ENCODE measurements at regions not wholly inside any gene's neighbourhood (a gene's known extent, or its start where the extent isn't known, plus 50 kb on each side); places are given as distances from the start of the nearest gene placed in this dataset.
"Not testable (repeated sequence)": the region's sequence is repeated elsewhere in the genome, so short reads cannot be mapped to it uniquely, and the experiment has no call there.

DNA sequence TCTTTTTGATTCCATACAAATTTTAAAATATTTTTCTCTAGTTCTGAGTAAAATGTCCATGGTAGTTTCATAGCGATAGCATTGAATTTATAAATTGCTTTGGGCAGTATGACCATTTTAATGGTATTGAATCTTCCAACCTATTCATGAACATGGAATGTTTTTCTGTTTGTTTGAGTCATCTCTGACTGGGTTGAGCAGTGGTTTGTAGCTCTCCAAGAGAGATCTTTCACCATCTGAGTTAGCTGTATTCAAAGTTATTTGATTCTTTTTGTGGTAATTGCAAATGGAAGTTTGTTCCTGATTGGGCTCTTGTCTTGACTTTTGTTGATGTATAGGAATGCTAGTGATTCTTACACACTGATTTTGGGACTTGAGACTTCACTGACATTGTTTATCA lies 136.3 kb upstream of the HSFY2 start:
- Mint-ChIP-seq H3K36me3 (peaks cover 0 to 48% (median 33%) of the 10 kb centered on the region in 3 donors), H3K9me3 (peaks cover 0 to 11% (median 0%) of the 10 kb centered on the region in 9 donors), H3K4me3 (no peak overlapping the region), H3K4me1 (peaks cover 0 to 7% (median 0%) of the 10 kb centered on the region in 4 donors), H3K27me3 (no peaks in the 10 kb centered on the region), H3K27ac (no peak overlapping the region)
- no peak for DNase-seq
- POLR2A ChIA-PET = no interaction called here
- no peak for ATAC-seq

DNA sequence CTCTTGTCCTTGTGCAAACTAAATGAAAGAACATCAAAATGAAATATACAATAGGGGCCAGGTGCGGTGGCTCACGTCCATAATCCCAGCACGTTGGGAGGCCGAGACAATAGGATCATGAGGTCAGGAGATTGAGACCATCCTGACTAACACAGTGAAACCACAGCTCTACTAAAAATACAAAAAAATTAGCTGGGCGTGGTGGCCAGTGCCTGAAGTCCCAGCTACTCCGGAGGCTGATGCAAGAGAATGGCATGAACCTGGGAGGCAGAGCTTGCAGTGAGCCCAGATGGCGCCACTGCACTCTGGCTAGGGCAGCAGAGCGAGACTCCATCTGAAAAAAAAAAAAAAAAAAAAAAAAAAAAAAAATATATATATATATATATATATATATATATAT lies 132.7 kb upstream of the HSFY2 start:
- H3K4me3 Mint-ChIP-seq, DNase-seq, H3K27ac Mint-ChIP-seq, POLR2A ChIA-PET, H3K27me3 Mint-ChIP-seq, ATAC-seq: not testable (repeated sequence)
- peaks cover 0 to 50% (median 33%) of the 10 kb centered on the region in 3 donors for H3K36me3 Mint-ChIP-seq
- H3K9me3 Mint-ChIP-seq = peaks cover 0 to 11% (median 0%) of the 10 kb centered on the region in 9 donors
- H3K4me1 Mint-ChIP-seq = peaks cover 0 to 20% (median 4%) of the 10 kb centered on the region in 4 donors

DNA sequence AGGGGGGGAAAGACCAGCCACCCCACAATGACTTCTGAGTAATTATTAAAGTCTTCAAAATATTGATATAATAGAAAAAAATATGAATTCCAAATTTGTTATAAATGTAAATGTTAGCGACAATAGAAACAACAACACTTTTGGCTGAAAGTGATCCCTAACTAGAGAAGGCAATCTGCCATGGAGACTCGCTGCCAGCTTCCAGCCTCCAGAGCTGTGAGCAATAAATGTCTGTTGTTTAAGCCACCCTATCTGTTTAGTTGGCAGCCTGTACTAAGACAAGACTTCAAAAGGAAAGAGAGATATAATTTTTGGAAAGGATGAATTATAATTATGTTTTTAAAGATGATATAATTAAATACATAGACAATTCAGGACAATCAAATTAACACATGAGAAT lies 130.8 kb upstream of the HSFY2 start:
- H3K36me3 Mint-ChIP-seq = peaks cover 0 to 40% (median 30%) of the 10 kb centered on the region in 3 donors
- no peak for ATAC-seq
- POLR2A ChIA-PET = no interaction called here

GRCh38 chrY:18891994-18892393 lies 118.5 kb upstream of the HSFY2 start:
- Mint-ChIP-seq H3K4me1 (peaks cover 0 to 10% (median 0%) of the 10 kb centered on the region in 4 donors), H3K9me3 (peaks cover 0 to 3% (median 0%) of the 10 kb centered on the region in 9 donors), H3K27ac (no peak overlapping the region), H3K36me3 (peaks cover 0 to 17% (median 8%) of the 10 kb centered on the region in 3 donors), H3K27me3 (no peaks in the 10 kb centered on the region), H3K4me3 (no peak overlapping the region)
- POLR2A ChIA-PET = no interaction called here
- no peak for ATAC-seq
- no peak for DNase-seq

More for the DNA sequence above, 130.8 kb upstream of the HSFY2 start:
- no peaks in the 10 kb centered on the region for H3K27me3 Mint-ChIP-seq
- no peak overlapping the region for H3K27ac Mint-ChIP-seq
- no peak overlapping the region for H3K4me3 Mint-ChIP-seq
- H3K9me3 Mint-ChIP-seq = peaks cover 0 to 6% (median 0%) of the 10 kb centered on the region in 9 donors
- H3K4me1 Mint-ChIP-seq = peaks cover 0 to 18% (median 4%) of the 10 kb centered on the region in 4 donors
- no peak for DNase-seq

DNA sequence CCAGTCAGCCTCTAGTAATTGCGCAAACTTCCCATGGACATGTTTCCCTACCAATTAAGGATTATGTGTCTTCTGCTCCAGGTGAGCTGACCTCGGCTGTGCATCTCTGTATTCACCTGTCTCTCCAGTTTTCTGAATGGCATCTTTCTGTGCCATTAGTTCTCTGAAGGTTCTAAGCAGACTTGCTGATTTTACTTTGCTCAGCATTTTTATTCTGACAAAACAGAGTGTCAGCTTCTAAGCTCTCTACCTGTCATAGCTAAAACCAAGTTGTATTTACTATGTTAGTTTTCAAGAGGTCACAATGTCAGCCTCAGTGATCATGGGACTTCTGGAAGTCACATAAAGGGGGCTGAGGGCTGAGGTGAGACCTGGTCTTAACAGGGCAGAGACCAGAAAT lies 116.0 kb upstream of the HSFY2 start:
- Mint-ChIP-seq H3K36me3 (peaks cover 0 to 12% (median 3%) of the 10 kb centered on the region in 3 donors), H3K27ac (no peak overlapping the region), H3K4me3 (no peak overlapping the region), H3K9me3 (peaks cover 0 to 3% (median 0%) of the 10 kb centered on the region in 9 donors), H3K4me1 (peaks cover 0 to 8% (median 0%) of the 10 kb centered on the region in 4 donors), H3K27me3 (no peaks in the 10 kb centered on the region)
- ATAC-seq (no peak), DNase-seq (no peak)
- POLR2A ChIA-PET = no interaction called here

DNA sequence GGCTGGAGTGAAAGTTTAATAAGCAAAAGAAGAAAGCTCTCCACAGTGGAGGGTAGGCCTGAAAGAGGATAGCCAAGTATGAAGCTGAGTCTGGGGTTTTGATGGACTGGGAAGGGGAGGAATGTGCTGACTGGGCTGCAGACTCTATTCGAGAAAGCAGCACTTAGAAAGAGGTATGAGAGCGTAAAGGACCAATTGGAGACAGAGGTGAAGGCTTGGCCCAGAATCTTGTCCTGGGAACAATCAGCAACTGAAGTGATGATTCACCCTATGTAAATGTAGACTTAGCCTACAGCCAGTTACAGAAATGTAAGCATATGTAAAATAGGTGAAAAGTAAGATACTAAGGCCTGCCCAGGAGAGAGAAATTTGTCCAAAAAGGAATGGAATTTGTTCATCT lies 111.2 kb upstream of the HSFY2 start:
- DNase-seq (no peak), ATAC-seq (no peak)
- Mint-ChIP-seq H3K4me1 (peaks cover 0 to 7% (median 0%) of the 10 kb centered on the region in 4 donors), H3K4me3 (no peak overlapping the region), H3K36me3 (peaks cover 0 to 19% (median 9%) of the 10 kb centered on the region in 3 donors), H3K27ac (no peak overlapping the region), H3K27me3 (no peaks in the 10 kb centered on the region), H3K9me3 (peaks cover 0 to 8% (median 0%) of the 10 kb centered on the region in 9 donors)
- POLR2A ChIA-PET = no interaction called here

DNA sequence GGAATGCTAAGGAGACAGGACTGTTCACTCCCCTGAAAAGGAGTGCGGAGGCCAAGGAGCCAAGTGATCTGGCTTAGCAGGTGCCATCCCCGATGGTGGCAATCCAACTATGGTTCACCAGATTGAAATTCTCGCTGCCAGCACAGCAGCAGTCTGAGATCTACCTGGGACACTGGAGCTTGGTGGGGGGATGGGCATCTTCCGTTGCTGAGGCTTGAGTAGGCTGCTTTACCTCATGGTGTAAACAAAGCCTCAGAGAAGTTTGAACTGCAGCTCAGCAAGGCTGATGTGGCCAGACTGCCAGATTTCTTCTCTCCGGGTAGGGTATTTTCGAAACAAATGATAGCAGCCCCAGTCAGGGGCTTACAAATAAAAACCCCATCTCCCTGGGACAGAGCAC lies 95.6 kb upstream of the HSFY2 start:
- H3K4me3 Mint-ChIP-seq, H3K4me1 Mint-ChIP-seq, DNase-seq, POLR2A ChIA-PET, ATAC-seq, H3K36me3 Mint-ChIP-seq, H3K9me3 Mint-ChIP-seq, H3K27me3 Mint-ChIP-seq, H3K27ac Mint-ChIP-seq: not testable (repeated sequence)

- H3K36me3 Mint-ChIP-seq, DNase-seq, H3K27me3 Mint-ChIP-seq, POLR2A ChIA-PET, H3K9me3 Mint-ChIP-seq, H3K4me1 Mint-ChIP-seq, H3K4me3 Mint-ChIP-seq, ATAC-seq, H3K27ac Mint-ChIP-seq: not testable (repeated sequence)
Observed at GRCh38 chrY:18866887-18867551, 93.5 kb upstream of the HSFY2 start.

DNA sequence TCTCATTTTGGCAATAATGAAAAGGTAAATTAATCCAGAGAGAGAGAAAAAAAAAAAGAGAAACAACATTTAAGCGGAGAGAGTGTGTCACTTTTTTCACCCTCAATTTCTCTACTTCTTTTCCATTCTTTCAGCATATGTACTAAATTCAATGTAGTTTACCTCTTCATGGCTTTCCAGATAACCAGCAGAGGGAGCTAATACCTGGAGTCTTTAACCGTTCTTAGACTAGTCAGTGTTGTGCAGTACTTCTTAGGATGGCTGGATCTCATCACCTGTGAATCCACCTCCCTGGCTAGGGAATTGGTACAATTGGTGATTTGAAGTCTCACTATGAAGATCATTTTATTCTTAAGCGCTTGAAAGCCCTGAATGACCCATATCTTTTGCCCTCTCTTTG lies 87.3 kb upstream of the HSFY2 start:
- DNase-seq, H3K9me3 Mint-ChIP-seq, POLR2A ChIA-PET, H3K4me3 Mint-ChIP-seq, H3K27ac Mint-ChIP-seq, H3K36me3 Mint-ChIP-seq, H3K27me3 Mint-ChIP-seq, H3K4me1 Mint-ChIP-seq: not testable (repeated sequence)
- ATAC-seq = peak in 1 of 2 donors; percentile 70

DNA sequence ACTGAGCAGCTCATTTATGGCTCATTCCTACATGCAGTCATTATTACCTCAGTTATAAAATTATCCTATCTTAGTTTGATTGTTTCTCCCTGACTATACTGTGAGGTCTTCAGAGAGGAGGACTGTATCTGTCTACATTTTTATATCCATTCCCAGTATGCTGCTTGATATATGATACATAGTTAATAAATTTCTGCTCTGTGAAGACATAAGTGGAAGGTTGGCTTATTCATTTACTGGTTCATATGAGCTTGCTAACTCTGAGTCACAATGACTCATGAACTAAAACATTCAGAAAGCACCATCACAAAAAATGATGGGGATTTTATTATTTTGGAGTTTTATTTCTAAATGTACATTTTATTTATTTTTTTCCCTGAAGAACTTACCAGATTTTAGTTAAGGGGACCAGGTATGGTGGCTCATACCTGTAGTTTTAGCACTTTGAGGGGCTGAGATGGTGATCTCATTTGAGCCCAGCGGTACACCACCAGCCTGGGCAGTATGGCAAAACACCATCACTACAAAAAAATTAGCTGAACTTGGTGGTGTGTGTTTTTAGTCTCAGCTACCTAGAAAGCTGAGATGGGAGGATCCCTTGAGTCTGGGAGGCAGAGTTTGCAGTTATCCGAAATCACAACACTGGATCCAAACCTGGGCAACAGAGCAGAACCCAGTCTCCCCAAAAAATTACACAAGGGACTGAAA lies 85.1 kb upstream of the HSFY2 start:
- POLR2A ChIA-PET, H3K27ac Mint-ChIP-seq, ATAC-seq, H3K9me3 Mint-ChIP-seq, H3K27me3 Mint-ChIP-seq, H3K36me3 Mint-ChIP-seq, DNase-seq, H3K4me1 Mint-ChIP-seq, H3K4me3 Mint-ChIP-seq: not testable (repeated sequence)

- H3K27ac Mint-ChIP-seq, H3K36me3 Mint-ChIP-seq, POLR2A ChIA-PET, H3K27me3 Mint-ChIP-seq, H3K4me1 Mint-ChIP-seq, DNase-seq, ATAC-seq, H3K4me3 Mint-ChIP-seq, H3K9me3 Mint-ChIP-seq: not testable (repeated sequence)
Observed at GRCh38 chrY:18855184-18855583, 81.6 kb upstream of the HSFY2 start.

GRCh38 chrY:18853323-18853722 lies 79.8 kb upstream of the HSFY2 start:
- H3K9me3 Mint-ChIP-seq, POLR2A ChIA-PET, H3K27me3 Mint-ChIP-seq, H3K4me3 Mint-ChIP-seq, ATAC-seq, H3K36me3 Mint-ChIP-seq, DNase-seq, H3K4me1 Mint-ChIP-seq, H3K27ac Mint-ChIP-seq: not testable (repeated sequence)

DNA sequence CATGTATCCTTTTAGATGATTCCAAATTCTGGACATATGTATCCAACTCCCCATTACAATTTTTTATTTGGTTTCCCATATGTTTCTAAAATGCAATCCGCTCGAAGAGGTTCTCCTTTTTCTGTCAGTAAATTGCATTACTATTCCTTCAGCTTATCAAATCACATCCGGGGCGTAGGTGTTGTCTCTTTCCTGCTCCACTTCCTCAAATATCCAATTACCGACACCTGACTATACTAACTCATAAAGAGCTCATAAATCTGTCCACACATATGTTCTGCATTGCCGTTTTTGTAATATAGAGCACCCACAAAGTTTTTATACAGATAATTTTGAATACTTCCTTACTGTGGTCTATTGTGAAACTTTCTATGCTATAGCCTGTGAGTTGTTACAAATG lies 63.1 kb upstream of the HSFY2 start:
- H3K27ac Mint-ChIP-seq, H3K4me1 Mint-ChIP-seq, ATAC-seq, H3K4me3 Mint-ChIP-seq, H3K9me3 Mint-ChIP-seq, H3K27me3 Mint-ChIP-seq, DNase-seq, H3K36me3 Mint-ChIP-seq, POLR2A ChIA-PET: not testable (repeated sequence)

All from naive thymus-derived CD8-positive, alpha-beta T cell (primary cell).